ENCODE measurements at regions not wholly inside any gene's neighbourhood (a gene's known extent, or its start where the extent isn't known, plus 50 kb on each side); places are given as distances from the start of the nearest gene placed in this dataset.

GRCh38 chr13:103283451-103283820 lies 217.2 kb upstream of the SLC10A2 start:
- DNase-seq, result no peak

- peak; percentile 89 for DNase-seq
Observed at GRCh38 chr13:103282571-103283450, 216.6 kb upstream of the SLC10A2 start.

DNA sequence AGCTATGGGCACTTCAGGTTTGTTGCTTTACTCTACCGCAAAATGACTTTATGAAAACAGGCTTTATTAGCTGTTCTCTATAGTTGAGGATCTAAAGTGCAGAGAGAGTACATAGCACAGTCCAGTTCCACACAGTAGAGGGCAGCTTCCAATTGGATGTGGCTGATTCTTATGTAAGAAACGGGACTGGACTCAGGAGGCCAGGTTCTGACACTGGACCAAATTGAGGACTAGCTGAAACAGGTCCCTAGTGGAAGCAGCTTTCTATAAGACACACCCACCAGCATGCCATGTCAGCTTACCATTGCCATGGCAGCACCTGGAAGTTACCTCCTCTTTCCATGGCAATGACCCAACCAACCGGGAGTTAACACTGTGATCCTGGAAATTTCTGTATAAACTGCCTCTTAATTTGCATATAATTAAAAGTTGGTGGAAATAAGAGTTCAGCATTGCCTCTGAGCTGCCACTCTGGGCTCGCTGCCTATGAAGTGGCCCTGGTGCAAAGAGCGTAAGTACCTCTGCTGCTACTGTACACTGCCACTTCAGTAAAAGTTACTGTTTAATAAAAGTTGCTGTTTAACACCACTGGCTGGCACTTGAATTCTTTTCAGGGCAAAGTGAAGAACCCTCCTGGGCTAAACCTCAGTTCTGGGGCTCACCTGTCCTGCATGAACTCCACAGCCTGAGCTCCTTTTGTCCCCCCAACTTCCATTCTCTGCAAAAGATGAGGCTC lies 211.9 kb upstream of the SLC10A2 start:
- no peak for DNase-seq

DNA sequence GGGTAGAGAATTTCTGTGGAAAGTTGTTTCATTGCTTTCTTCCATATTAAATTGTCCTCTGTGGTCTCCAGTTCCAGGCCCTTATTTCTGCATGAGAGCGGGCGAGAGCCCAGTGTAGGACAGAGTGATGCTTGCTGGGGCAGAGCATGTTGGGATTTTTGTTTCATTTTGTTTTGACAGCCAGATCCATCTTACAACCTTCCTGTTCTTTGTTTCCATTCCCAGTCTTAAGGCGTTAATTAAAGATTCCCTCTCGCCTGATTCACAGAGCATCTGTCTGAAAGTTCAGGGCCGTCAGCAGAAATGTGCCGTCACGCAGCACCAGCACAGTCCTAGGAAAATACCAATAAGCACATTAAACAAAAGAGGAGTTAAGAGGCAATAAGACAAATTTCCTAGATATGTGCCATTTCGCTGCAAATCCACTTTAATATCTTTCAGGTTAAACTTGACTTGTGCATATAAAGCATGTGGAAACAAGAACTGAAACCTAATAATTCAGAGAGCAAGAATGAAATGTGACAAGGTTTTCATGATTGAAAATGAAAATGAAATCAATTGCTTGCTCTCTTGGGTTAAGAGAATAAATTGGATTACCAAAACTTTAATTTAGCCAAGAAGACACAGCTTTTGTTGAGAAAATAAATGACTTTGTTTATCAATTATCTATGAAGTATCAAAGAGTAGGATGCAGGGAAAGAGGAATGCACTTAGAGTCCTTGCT lies 210.7 kb upstream of the SLC10A2 start:
- no peak for DNase-seq

GRCh38 chr13:103275722-103276121 lies 209.5 kb upstream of the SLC10A2 start:
- no peak for DNase-seq

DNA sequence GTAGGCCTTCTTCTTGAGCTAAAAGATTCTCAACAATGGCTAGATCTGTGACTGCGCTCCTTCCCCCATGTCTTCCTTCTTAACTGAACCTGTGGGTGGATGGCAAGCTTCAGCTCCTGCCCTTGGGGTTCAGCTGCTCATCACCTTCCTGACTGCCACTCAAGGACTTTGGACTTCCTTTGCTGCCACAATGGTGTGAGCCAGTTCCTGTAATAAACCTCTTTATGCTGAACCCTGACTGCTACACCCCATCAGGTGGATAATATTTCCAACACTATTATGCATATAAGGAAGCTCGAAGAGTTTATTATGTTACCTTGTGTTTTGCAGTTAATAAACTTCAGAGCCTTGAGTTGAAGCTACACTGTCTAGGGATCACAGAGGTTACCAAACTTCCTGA lies 208.9 kb upstream of the SLC10A2 start:
- no peak for DNase-seq

DNA sequence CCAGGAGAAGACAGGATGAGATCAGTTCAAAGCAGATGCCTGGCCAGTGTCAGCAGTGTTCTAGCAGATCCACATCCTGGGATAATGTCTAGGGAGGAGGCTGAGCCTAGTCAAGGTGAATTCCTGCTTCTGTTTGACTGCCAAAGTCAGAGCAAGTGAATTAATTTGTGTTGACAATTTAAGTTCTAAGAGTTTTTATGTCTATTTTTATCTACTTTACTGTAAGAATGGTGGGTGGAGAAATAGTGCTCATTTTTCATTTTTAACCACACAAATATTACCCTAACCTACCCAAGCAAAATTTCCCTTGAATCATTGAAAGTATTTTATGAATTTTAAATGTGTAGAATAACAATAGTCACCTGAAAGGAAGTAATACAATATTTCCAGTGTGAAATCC lies 207.6 kb upstream of the SLC10A2 start:
- DNase-seq, result no peak

DNA sequence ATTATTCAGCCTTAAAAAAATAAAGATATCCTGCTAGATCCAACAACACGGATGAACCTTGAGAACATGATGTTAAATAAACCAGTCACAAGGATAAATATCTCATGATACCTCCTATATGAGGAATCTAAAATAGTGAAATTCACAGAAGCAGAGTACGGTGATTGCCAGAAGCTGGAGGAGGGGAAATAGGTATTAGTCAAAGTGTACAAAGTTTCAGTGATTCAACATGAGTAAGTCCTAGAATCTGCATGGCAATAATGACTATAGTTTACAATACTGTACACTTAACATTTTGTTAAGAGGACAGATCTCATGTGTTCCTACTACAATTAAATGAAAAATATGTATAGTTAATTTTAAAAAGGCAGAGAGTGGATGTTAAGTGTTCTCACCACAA lies 206.6 kb upstream of the SLC10A2 start:
- DNase-seq, result no peak

- no peak for DNase-seq
Observed at GRCh38 chr13:103263448-103263847, 197.2 kb upstream of the SLC10A2 start.

DNA sequence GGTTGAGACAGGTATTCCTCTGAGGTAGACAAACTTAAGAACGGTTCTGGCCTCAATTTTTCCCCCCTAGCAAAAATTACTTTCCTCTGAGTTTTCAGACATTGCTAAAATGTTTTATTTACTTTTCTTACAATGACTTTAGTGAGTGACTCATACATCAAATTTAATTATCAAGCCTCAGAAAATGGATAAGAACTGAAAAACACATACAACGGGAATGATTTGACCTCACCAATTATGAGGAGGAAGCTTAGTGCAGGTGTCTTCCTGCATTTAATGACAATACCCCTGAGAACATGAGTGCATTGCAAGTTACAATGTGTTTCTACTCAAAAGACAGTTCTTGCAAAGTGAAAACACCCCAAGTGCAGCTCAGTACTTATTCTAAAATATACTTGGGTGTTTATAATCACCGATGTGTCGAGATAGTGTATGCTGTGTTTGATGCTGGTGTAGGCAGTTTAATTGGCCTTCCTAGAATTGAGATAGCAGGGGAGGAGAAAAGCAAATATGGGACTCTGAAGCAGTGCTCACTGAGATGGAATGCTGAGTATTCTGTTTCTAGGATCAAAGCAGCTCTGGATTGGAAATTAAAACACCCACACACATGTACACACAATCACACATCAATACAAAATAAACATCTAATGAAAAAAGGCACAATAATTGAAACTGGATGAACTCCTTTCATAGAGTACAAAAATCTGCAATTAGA lies 189.5 kb upstream of the SLC10A2 start:
- peak; percentile 2 for DNase-seq

GRCh38 chr13:103250071-103250470 lies 183.9 kb upstream of the SLC10A2 start:
- DNase-seq, result no peak

- peak; percentile 2 for DNase-seq
Observed at GRCh38 chr13:103246581-103247200, 180.5 kb upstream of the SLC10A2 start.

- DNase-seq, result no peak
Observed at GRCh38 chr13:103243495-103243894, 177.3 kb upstream of the SLC10A2 start.

GRCh38 chr13:103238441-103238840 lies 172.2 kb upstream of the SLC10A2 start:
- DNase-seq, result no peak

DNA sequence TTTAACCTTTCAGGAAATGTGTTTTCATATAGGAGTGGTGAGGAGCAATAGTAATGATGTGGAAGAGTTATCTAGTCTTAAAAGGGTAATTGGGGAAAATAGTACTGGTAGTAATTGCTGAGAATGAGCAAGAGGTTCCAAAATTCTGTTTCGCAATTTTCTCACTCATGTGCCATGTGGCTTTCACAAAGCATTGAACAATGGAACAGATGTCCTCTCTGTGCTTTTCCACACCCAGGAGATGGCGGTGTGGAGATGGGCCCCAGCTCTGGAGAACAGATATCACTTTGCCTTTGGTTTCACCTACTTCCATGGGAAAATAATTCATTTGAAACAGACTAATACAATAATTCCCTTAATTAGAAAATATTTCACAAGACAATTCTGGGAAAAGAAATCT lies 170.0 kb upstream of the SLC10A2 start:
- peak; percentile 23 for DNase-seq

DNA sequence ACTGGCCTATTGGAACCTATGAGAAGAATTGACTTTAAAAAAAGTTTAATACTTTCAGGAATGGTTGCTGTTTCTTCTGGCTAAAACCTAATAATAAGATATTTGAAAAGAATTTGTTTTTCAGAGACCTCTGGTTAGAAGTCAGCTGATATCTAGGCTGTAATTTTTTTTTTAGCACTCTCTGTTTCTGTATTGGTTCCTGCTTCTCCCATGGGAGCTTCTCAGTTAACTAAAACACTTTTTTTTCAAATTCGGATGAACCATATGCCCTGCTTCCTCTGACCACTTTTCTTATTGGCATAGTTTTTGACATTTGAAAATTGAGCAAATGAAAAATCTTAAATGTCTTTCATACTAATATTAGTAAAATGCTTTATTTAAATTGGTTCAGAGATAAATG lies 163.5 kb upstream of the SLC10A2 start:
- no peak for DNase-seq

- DNase-seq, result no peak
Observed at GRCh38 chr13:103224804-103225203, 158.6 kb upstream of the SLC10A2 start.

DNA sequence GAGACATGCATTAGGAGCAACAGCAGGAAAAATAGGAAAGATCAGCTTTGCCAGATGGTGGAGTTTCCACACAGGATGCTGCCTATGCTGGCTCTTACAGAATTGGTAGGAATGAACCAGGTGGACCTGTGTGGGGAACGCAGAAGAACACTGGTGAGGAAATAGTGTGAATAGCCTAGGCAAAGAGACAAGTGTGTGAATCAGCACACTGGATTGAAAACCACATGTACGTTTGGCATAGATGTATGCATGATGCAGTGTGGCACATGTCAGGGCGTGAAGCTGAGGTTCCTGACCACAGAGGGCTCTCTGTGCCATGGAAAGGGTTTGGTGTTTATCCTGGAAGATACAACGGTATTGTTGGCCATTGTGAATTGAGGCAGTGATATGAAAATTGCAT lies 156.5 kb upstream of the SLC10A2 start:
- no peak for DNase-seq

DNA sequence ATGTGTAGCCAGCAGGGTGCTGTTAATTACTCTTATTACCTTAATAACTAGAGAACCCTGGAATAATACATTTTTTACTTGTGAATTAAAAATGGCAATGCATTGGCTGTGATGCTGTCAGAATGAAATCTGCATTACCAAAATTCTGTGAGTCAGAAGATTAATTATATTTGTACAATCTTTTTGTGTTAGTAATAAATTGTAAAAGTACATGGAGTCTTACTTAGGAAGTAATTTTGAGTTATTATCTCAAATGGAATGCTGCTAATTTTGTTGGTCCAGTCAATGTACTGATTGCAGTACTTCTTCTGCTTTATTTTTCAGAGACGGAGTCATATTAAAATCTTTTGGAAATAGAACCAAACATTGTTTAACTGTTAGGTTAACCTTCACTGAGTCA lies 152.0 kb upstream of the SLC10A2 start:
- peak; percentile 3 for DNase-seq

DNA sequence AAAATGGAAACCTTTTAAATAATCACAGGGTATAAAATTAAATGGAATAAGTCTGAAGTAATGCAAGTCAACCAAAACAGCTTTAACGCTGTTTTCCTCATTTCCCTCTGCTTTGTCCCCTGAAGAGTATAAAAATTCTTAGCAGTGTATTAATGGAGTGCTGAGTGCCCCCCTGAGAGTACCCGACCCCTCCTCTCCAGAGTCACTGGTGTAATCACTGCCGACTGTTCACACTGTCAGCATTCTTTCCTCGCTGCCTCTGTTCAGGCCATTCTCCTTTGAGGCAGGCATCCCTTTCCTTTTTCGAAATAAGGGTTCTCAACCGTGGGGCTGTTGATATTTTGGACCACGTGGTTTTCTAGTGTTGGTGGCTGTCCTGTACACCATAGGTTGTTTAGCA lies 146.9 kb upstream of the SLC10A2 start:
- DNase-seq, result no peak

GRCh38 chr13:103210348-103210747 lies 144.1 kb upstream of the SLC10A2 start:
- no peak for DNase-seq

GRCh38 chr13:103203735-103204330 lies 137.6 kb upstream of the SLC10A2 start:
- no peak for DNase-seq

Data from fibroblast of skin of abdomen (primary cell).